ENCODE measurements at regions not wholly inside any gene's neighbourhood (a gene's known extent, or its start where the extent isn't known, plus 50 kb on each side); places are given as distances from the start of the nearest gene placed in this dataset.
A peak's percentile ranks its signal among the peaks of the same experiment; 100 is the strongest.
"Not testable (repeated sequence)": the region's sequence is repeated elsewhere in the genome, so short reads cannot be mapped to it uniquely, and the experiment has no call there.

GRCh38 chr6:6748001-6748400 is 159.5 kb downstream of the LY86 start:
- no peak for DNase-seq (ENCODE audit: low spot score)

- DNase-seq (ENCODE audit: low spot score): no peak
Observed at GRCh38 chr6:6749702-6750491, 161.4 kb downstream of the LY86 start.

- no peak for DNase-seq (ENCODE audit: low spot score)
Observed at GRCh38 chr6:6750594-6751265, 162.2 kb downstream of the LY86 start.

- no peak for DNase-seq (ENCODE audit: low spot score)
Observed at GRCh38 chr6:6751266-6751596, 162.7 kb downstream of the LY86 start.

- DNase-seq (ENCODE audit: low spot score): no peak
Observed at GRCh38 chr6:6751619-6752023, 163.1 kb downstream of the LY86 start.

- DNase-seq (ENCODE audit: low spot score): no peak
Observed at GRCh38 chr6:6752129-6752528, 163.6 kb downstream of the LY86 start.

- no peak for DNase-seq (ENCODE audit: low spot score)
Observed at GRCh38 chr6:6753301-6753700, 164.8 kb downstream of the LY86 start.

- DNase-seq (ENCODE audit: low spot score): no peak
Observed at GRCh38 chr6:6756526-6756925, 168.0 kb downstream of the LY86 start.

GRCh38 chr6:6758546-6758914 is 170.0 kb downstream of the LY86 start:
- DNase-seq (ENCODE audit: low spot score): no peak

GRCh38 chr6:6758915-6759654 is 170.6 kb downstream of the LY86 start:
- DNase-seq (ENCODE audit: low spot score): peak; percentile 50

GRCh38 chr6:6760002-6760401 is 171.5 kb downstream of the LY86 start:
- no peak for DNase-seq (ENCODE audit: low spot score)

GRCh38 chr6:6762566-6762965 is 174.0 kb downstream of the LY86 start:
- not testable (repeated sequence) for DNase-seq (ENCODE audit: low spot score)

- no peak for DNase-seq (ENCODE audit: low spot score)
Observed at GRCh38 chr6:6764764-6765434, 176.4 kb downstream of the LY86 start.

GRCh38 chr6:6766230-6766905 is 177.8 kb downstream of the LY86 start:
- DNase-seq (ENCODE audit: low spot score): no peak

- DNase-seq (ENCODE audit: low spot score): no peak
Observed at GRCh38 chr6:6769466-6769865, 180.9 kb downstream of the LY86 start.

- no peak for DNase-seq (ENCODE audit: low spot score)
Observed at GRCh38 chr6:6771224-6771945, 182.9 kb downstream of the LY86 start.

- DNase-seq (ENCODE audit: low spot score): no peak
Observed at GRCh38 chr6:6771964-6772363, 183.4 kb downstream of the LY86 start.

- no peak for DNase-seq (ENCODE audit: low spot score)
Observed at GRCh38 chr6:6772751-6773150, 184.2 kb downstream of the LY86 start.

- DNase-seq (ENCODE audit: low spot score): no peak
Observed at GRCh38 chr6:6775074-6775473, 186.6 kb downstream of the LY86 start.

GRCh38 chr6:6780231-6780630 is 191.7 kb downstream of the LY86 start:
- no peak for DNase-seq (ENCODE audit: low spot score)

GRCh38 chr6:6781172-6781872 is 192.8 kb downstream of the LY86 start:
- DNase-seq (ENCODE audit: low spot score): no peak
